ENCODE measurements at regions not wholly inside any gene's neighbourhood (a gene's known extent, or its start where the extent isn't known, plus 50 kb on each side); places are given as distances from the start of the nearest gene placed in this dataset.

DNA sequence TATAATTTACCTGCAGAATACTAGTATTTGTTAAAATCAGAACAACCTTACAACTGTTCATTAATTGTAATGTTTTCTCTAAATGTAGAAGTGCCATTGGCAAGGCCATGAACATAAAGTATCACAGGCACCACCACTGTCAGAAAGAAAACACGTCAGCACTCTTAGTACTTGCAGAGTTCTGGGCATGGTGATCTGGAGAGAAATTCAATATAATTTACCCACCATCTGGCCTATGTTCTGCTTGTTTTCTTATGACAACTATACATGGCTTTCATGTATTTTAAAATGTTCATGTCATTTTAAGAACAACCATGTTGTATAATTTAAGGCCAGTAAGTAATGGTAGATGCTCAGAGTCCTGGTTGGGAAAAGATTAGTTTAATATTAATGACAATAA, 114.2 kb upstream of the SULT1C3 start:
- TF ChIP-seq, protein P1, sequence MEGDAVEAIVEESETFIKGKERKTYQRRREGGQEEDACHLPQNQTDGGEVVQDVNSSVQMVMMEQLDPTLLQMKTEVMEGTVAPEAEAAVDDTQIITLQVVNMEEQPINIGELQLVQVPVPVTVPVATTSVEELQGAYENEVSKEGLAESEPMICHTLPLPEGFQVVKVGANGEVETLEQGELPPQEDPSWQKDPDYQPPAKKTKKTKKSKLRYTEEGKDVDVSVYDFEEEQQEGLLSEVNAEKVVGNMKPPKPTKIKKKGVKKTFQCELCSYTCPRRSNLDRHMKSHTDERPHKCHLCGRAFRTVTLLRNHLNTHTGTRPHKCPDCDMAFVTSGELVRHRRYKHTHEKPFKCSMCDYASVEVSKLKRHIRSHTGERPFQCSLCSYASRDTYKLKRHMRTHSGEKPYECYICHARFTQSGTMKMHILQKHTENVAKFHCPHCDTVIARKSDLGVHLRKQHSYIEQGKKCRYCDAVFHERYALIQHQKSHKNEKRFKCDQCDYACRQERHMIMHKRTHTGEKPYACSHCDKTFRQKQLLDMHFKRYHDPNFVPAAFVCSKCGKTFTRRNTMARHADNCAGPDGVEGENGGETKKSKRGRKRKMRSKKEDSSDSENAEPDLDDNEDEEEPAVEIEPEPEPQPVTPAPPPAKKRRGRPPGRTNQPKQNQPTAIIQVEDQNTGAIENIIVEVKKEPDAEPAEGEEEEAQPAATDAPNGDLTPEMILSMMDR (conservative IDR thresholded peaks at IDR 0.05 in 1 of 2, IDR thresholded peaks at IDR 0.05 in 1 of 2; ENCODE audit: low read depth in 1 of 2, low read length in 2 of 2) = no peak
- no peak for TF ChIP-seq EZH2 (IDR thresholded peaks at IDR 0.05; ENCODE audit: low read length, missing control alignments)
